ENCODE measurements at regions not wholly inside any gene's neighbourhood (a gene's known extent, or its start where the extent isn't known, plus 50 kb on each side); places are given as distances from the start of the nearest gene placed in this dataset.
A peak's percentile ranks its signal among the peaks of the same experiment; 100 is the strongest.
"Not testable (repeated sequence)": the region's sequence is repeated elsewhere in the genome, so short reads cannot be mapped to it uniquely, and the experiment has no call there.

GRCh38 chr1:224559981-224560728, 56.0 kb upstream of the CNIH3 start:
- no peak overlapping the region for H4K91ac ChIP-seq (ENCODE audit: insufficient read length, low read depth, low read length)
- no peak overlapping the region for H3K4ac ChIP-seq (ENCODE audit: low read depth, low read length)
- no peak for TF ChIP-seq CTCF (conservative IDR thresholded peaks at IDR 0.05)
- no peak overlapping the region for H3K4me2 ChIP-seq (ENCODE audit: insufficient read depth, insufficient read length, low read length)
- H4K8ac ChIP-seq (replicated peaks; ENCODE audit: insufficient read length, low read depth, low read length), result no peak overlapping the region
- no peaks in the 10 kb centered on the region for H3K4me1 ChIP-seq (ENCODE audit: insufficient read depth, low read length)
- no peak overlapping the region for H2AK5ac ChIP-seq (ENCODE audit: insufficient read length, low read length)
- H3K27me3 ChIP-seq (ENCODE audit: insufficient read depth, low read length), result no peaks in the 10 kb centered on the region
- no peak overlapping the region for H2AFZ ChIP-seq (ENCODE audit: low read length)
- H2BK5ac ChIP-seq (ENCODE audit: insufficient read length, low read length), result no peak overlapping the region
- WGBS (ENCODE audit: extremely low coverage, insufficient read length, low lambda C conversion rate), result no CpG with 5 or more reads among the region's 5 CpGs
- no peak overlapping the region for H3K27ac ChIP-seq (ENCODE audit: insufficient read length, low read depth, low read length)
- no peaks in the 10 kb centered on the region for H3K79me2 ChIP-seq (ENCODE audit: insufficient read depth, low read length)
- no peaks in the 10 kb centered on the region for H3K23me2 ChIP-seq (ENCODE audit: insufficient read length, low read depth, low read length, poor library complexity, severe bottlenecking)
- Mint-ChIP-seq H3K36me3 (ENCODE audit: insufficient read depth in 1 of 3, low read depth in 3 of 3) (peaks cover 7 to 19% (median 13%) of the 10 kb centered on the region in 3 experiments), H3K9me3 (peaks cover 17 to 21% of the 10 kb centered on the region in 2 experiments), H3K4me1 (no peaks in the 10 kb centered on the region), H3K27me3 (ENCODE audit: low read depth) (no peaks in the 10 kb centered on the region; the same call in 1 of the 2 replicates), H3K4me3 (no peak overlapping the region), H3K27ac (no peak overlapping the region)
- no peaks in the 10 kb centered on the region for H3K9me3 ChIP-seq (ENCODE audit: control insufficient read depth, low read depth, low read length)
- H2BK15ac ChIP-seq (ENCODE audit: low read depth, low read length), result no peak overlapping the region
- DNase-seq, result no peak
- no peak overlapping the region for H3K14ac ChIP-seq (ENCODE audit: insufficient read depth, low read length)
- H2BK12ac ChIP-seq (ENCODE audit: insufficient read length, low read depth, low read length), result no peak overlapping the region
- H3T11ph ChIP-seq (ENCODE audit: low read length), result no peak overlapping the region
- H3K23ac ChIP-seq (ENCODE audit: insufficient read length, low read depth, low read length), result no peak overlapping the region
- no peak overlapping the region for H4K5ac ChIP-seq (ENCODE audit: insufficient read length, low read depth, low read length)
- no peaks in the 10 kb centered on the region for H3K79me1 ChIP-seq (ENCODE audit: insufficient read depth, low read depth, low read length, poor library complexity, severe bottlenecking)
- no peak overlapping the region for H3K9ac ChIP-seq (ENCODE audit: extremely low read depth, insufficient read length, low read length)
- no peaks in the 10 kb centered on the region for H4K20me1 ChIP-seq (ENCODE audit: control insufficient read depth, insufficient read depth, insufficient read length)
- H3K56ac ChIP-seq (ENCODE audit: insufficient read length, low read depth, low read length), result no peak overlapping the region
- H3K18ac ChIP-seq (ENCODE audit: insufficient read length, low read depth, low read length), result no peak overlapping the region
- H2BK20ac ChIP-seq (ENCODE audit: low read depth, low read length, poor library complexity, severe bottlenecking), result no peak overlapping the region
- H2BK120ac ChIP-seq (ENCODE audit: low read depth, low read length, poor library complexity, severe bottlenecking), result no peak overlapping the region

- not testable (repeated sequence) for H3K9ac ChIP-seq (ENCODE audit: extremely low read depth, insufficient read length, low read length); H2BK120ac ChIP-seq (ENCODE audit: low read depth, low read length, poor library complexity, severe bottlenecking); H3K4ac ChIP-seq (ENCODE audit: low read depth, low read length); H3K23ac ChIP-seq (ENCODE audit: insufficient read length, low read depth, low read length); H3K18ac ChIP-seq (ENCODE audit: insufficient read length, low read depth, low read length); H2BK15ac ChIP-seq (ENCODE audit: low read depth, low read length); H3K4me2 ChIP-seq (ENCODE audit: insufficient read depth, insufficient read length, low read length); H4K5ac ChIP-seq (ENCODE audit: insufficient read length, low read depth, low read length); H3K23me2 ChIP-seq (ENCODE audit: insufficient read length, low read depth, low read length, poor library complexity, severe bottlenecking); H3K14ac ChIP-seq (ENCODE audit: insufficient read depth, low read length); H3K4me1 Mint-ChIP-seq; H3K4me3 Mint-ChIP-seq; H4K8ac ChIP-seq (replicated peaks; ENCODE audit: insufficient read length, low read depth, low read length); H3K56ac ChIP-seq (ENCODE audit: insufficient read length, low read depth, low read length); H4K20me1 ChIP-seq (ENCODE audit: control insufficient read depth, insufficient read depth, insufficient read length); DNase-seq; H2AK5ac ChIP-seq (ENCODE audit: insufficient read length, low read length); H2BK12ac ChIP-seq (ENCODE audit: insufficient read length, low read depth, low read length); H4K91ac ChIP-seq (ENCODE audit: insufficient read length, low read depth, low read length); H2AFZ ChIP-seq (ENCODE audit: low read length); H3K79me1 ChIP-seq (ENCODE audit: insufficient read depth, low read depth, low read length, poor library complexity, severe bottlenecking); H2BK5ac ChIP-seq (ENCODE audit: insufficient read length, low read length); H3K79me2 ChIP-seq (ENCODE audit: insufficient read depth, low read length); H2BK20ac ChIP-seq (ENCODE audit: low read depth, low read length, poor library complexity, severe bottlenecking); H3K27me3 Mint-ChIP-seq (ENCODE audit: low read depth); H3T11ph ChIP-seq (ENCODE audit: low read length); H3K9me3 ChIP-seq (ENCODE audit: control insufficient read depth, low read depth, low read length); H3K4me1 ChIP-seq (ENCODE audit: insufficient read depth, low read length); H3K27ac ChIP-seq (ENCODE audit: insufficient read length, low read depth, low read length); H3K27me3 ChIP-seq (ENCODE audit: insufficient read depth, low read length)
- Mint-ChIP-seq H3K9me3 (peaks cover 17 to 21% of the 10 kb centered on the region in 2 experiments), H3K36me3 (ENCODE audit: insufficient read depth in 1 of 3, low read depth in 3 of 3) (peaks cover 7 to 19% (median 13%) of the 10 kb centered on the region in 3 experiments), H3K27ac (0 out of 7 replicates have a peak overlapping the region, but pooled peaks of 1 of the 3 experiments have one; percentile 55)
Measured at GRCh38 chr1:224562881-224563280, 53.2 kb upstream of the CNIH3 start.

Data from H9 (cell line).